ENCODE measurements at regions not wholly inside any gene's neighbourhood (a gene's known extent, or its start where the extent isn't known, plus 50 kb on each side); places are given as distances from the start of the nearest gene placed in this dataset.

GRCh38 chr22:45105281-45105702, 58.4 kb upstream of the NUP50 start:
- no peaks in the 10 kb centered on the region for H3K36me3 ChIP-seq (ENCODE audit: insufficient read depth in 1 of 2, low read depth in 1 of 2)
- no peak for DNase-seq
- no peak for ATAC-seq
- WGBS, 3 donors: 56 to 61% (median 57%) methylated on average over 10 of the region's 10 CpGs
- no peak overlapping the region for H3K4me3 ChIP-seq
- no peaks in the 10 kb centered on the region for H3K9me3 ChIP-seq
- TF ChIP-seq, protein P1, sequence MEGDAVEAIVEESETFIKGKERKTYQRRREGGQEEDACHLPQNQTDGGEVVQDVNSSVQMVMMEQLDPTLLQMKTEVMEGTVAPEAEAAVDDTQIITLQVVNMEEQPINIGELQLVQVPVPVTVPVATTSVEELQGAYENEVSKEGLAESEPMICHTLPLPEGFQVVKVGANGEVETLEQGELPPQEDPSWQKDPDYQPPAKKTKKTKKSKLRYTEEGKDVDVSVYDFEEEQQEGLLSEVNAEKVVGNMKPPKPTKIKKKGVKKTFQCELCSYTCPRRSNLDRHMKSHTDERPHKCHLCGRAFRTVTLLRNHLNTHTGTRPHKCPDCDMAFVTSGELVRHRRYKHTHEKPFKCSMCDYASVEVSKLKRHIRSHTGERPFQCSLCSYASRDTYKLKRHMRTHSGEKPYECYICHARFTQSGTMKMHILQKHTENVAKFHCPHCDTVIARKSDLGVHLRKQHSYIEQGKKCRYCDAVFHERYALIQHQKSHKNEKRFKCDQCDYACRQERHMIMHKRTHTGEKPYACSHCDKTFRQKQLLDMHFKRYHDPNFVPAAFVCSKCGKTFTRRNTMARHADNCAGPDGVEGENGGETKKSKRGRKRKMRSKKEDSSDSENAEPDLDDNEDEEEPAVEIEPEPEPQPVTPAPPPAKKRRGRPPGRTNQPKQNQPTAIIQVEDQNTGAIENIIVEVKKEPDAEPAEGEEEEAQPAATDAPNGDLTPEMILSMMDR (IDR thresholded peaks at IDR 0.05): no peak
- H3K4me1 ChIP-seq: no peaks in the 10 kb centered on the region
- peaks cover 0 to 32% (median 8%) of the 10 kb centered on the region in 3 donors for H3K27me3 ChIP-seq (ENCODE audit: insufficient read depth in 3 of 3, low read length in 2 of 3)
- H3K27ac ChIP-seq: no peak overlapping the region
- intact Hi-C loops (cut with DNase I): no loop called here

- Histone ChIP-seq H3K36me3 (ENCODE audit: insufficient read depth in 1 of 2, low read depth in 1 of 2) (no peaks in the 10 kb centered on the region), H3K4me3 (no peak overlapping the region), H3K27me3 (ENCODE audit: insufficient read depth in 3 of 3, low read length in 2 of 3) (peaks cover 0 to 12% (median 4%) of the 10 kb centered on the region in 3 donors), H3K27ac (no peak overlapping the region), H3K9me3 (no peaks in the 10 kb centered on the region), H3K4me1 (no peaks in the 10 kb centered on the region)
- ATAC-seq (no peak), DNase-seq (no peak)
- intact Hi-C loops (cut with DNase I): no loop called here
- 81 to 94% (median 87%) methylated on average over 6 of the region's 6 CpGs for WGBS, 3 donors
- TF ChIP-seq, protein P1 (IDR thresholded peaks at IDR 0.05): no peak
Observed at GRCh38 chr22:45107671-45108070, 56.1 kb upstream of the NUP50 start.

DNA sequence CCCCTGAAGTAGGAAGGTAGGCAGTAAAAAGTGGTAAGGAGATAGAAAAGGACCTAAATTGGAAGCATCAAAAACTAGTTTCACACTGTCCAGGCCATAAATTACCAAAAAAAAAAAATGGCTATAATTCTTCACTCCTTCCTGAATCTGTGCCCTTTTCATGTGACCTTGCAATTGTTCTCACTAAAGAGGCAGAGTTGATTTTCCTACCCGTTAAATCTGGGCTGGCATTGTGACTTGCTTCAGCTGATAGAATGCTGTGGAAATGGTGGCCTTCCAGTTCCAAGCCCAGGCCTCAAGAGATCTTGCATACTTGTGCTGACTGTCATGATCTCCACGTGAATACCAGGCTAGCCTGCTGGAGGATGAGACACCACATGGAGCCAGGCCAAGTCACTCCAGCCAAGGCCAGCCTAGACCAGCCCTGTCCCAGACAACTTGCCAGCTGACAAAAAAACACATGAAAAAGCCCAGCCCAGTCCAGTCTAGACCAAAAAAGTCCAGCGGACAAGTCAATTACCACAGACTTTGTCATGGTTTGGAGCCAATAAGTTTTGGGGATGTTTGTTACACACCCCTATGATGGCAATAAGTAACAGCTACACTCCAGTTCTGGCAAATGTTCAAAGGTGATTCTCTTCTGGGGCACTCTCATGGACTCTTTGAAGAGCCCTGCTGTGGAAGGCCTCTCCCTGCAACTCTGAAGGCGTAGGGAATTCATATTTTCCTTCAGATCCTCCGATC, 51.4 kb upstream of the NUP50 start:
- Histone ChIP-seq H3K4me3 (no peak overlapping the region), H3K27me3 (ENCODE audit: insufficient read depth in 3 of 3, low read length in 2 of 3) (peaks cover 0 to 3% (median 0%) of the 10 kb centered on the region in 3 donors), H3K36me3 (ENCODE audit: insufficient read depth in 1 of 2, low read depth in 1 of 2) (no peaks in the 10 kb centered on the region), H3K4me1 (no peaks in the 10 kb centered on the region), H3K27ac (no peak overlapping the region), H3K9me3 (no peaks in the 10 kb centered on the region)
- intact Hi-C loops (cut with DNase I): no loop called here
- ATAC-seq (no peak), DNase-seq (peak in 1 of 2 donors; percentile 33)
- TF ChIP-seq, protein P1 (IDR thresholded peaks at IDR 0.05): no peak
- 49 to 63% (median 62%) methylated on average over 5 of the region's 5 CpGs for WGBS, 3 donors
